HG02938 (cell line): ENCODE measurements at regions not wholly inside any gene's neighbourhood (a gene's known extent, or its start where the extent isn't known, plus 50 kb on each side); places are given as distances from the start of the nearest gene placed in this dataset.

Source experiments
- ATAC-seq: cut with Tn5 transposase; IDR thresholded peaks from one replicate; pipeline ENCODE4 v1.9.1; 2021; ENCODE audit warnings: mild to moderate bottlenecking, moderate library complexity; ENCODE audit not compliant: unreplicated experiment

- ATAC-seq, result no peak
Measured at GRCh38 chr5:175118700-175119309, 325.2 kb downstream of the DRD1 start.

DNA sequence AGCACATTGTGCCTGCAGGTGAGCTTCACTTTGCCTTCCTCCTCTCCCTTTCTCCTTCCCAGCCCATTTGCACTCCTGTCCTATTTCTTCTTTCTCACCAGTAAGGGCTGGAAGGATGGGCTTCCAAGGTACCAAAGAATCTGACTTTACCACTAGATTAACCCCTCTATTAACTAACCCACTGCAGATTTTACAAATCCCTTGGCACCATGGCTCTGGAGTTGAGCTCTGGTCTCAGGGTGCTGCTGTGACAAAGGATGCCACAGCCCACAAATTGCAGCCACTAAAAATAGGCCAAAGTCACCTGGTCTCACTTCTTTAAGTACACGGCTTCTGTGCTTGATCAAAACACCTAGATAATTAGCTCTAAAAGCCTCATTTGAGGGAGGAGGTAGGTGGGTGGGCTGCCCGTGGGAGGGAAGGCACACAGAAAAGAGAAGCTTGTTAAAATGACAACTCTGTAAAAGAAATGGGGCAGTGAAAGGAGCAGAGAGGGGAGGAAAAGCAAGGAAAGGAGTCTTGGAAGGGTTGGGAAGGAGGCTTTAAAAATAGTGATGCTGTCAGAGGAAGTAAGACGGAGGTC, 327.4 kb downstream of the DRD1 start:
- ATAC-seq, result no peak

DNA sequence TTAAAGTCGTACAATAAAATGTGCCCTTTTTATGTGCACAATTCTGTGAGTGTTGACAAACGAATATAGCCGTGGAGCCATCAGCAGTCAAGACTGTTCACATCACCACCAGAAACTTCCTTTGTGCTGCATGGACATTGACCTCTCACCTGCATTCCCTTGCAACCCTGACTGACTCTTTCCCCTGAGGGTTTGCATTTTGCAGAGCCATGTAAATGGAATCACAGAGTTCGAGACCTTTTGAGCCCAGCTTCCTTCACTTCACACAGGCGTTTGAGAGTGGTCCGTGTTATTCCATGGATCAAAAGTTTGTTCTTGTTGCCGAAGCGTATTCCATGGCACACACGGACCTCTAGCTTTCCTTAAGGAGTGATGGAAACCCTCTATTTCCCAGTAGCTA, 328.2 kb downstream of the DRD1 start:
- no peak for ATAC-seq

- no peak for ATAC-seq
Measured at GRCh38 chr5:175113947-175114346, 330.0 kb downstream of the DRD1 start.

DNA sequence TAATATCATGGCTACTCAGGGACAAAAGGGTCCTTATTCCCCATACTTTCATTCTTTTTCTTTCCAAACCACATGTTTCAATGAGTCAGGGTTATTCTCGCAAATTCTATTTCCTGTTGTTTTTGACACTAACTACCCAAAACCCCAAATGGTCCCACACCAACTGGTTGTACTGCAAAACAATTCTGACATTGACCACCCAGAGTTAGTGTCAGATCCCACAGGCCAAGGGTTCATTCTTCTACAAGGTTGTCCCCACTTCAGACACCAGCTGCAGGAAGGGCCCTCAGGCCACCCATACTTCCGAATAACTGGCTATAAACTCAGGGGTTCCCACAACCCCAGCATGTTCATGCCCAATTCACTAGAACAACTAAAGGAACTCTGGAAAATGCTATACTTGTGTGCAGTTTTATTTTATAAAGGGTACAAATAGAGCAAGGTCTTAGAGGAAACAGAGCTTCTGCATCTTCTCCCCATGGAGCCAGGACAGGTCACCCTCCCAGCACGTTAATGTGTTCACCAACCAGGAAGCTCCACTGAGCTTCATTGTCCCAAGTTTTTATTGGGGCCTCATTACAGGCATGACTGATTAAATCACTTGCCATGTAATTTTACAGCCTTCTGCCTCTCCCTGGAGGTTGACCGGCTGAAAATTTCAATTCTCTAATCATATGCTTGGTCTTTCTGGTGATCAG, 334.8 kb downstream of the DRD1 start:
- ATAC-seq, result no peak

DNA sequence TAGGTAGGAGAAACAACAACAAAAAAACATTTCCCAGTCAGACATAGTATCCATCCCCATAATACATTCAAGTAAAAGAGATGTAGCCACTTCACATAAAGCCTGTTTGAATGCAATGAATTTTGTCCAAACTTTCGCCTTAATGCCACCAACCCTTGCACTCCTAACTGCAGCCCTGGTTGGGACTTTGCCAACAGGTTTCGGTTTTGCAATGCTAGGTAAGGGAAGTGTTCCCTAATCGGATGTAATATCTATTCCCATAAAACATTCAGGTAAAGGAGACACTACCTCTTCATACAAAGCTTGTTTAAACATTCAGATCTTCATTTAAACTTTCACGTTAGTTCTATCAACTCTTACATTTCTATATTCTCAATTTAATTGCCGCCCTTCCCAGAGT, 336.1 kb downstream of the DRD1 start:
- ATAC-seq, result no peak

DNA sequence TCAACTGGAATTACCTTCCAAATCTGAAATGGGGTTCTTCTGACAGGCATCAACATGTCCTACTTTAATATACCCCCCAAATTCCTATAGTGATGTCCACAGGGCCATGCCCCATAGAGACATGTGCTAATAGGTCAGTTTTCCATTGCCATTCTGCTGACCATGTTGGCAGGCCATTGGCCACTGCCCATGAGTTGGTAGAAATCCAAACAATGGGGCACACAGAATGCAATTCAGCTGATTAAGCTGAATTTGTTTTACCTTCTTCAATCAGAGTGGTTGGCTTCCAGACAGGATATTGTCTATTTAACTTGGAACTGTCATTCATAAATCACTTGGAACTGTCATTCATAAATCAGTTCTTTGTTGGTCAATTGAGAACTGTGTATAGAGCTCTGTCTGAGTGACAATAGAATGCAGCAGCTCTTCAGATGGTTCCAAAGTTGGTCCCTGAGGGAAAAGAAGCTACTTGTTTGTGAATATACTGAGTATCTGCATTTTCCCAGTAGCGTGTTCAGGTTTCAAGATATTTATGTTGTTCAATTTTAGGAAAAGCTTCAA, 336.9 kb downstream of the DRD1 start:
- ATAC-seq, result no peak

GRCh38 chr5:175104677-175105076, 339.3 kb downstream of the DRD1 start:
- no peak for ATAC-seq

GRCh38 chr5:175103746-175104145, 340.2 kb downstream of the DRD1 start:
- ATAC-seq, result no peak

GRCh38 chr5:175102717-175103116, 341.3 kb downstream of the DRD1 start:
- no peak for ATAC-seq

- ATAC-seq, result no peak
Measured at GRCh38 chr5:175098301-175098700, 345.7 kb downstream of the DRD1 start.

DNA sequence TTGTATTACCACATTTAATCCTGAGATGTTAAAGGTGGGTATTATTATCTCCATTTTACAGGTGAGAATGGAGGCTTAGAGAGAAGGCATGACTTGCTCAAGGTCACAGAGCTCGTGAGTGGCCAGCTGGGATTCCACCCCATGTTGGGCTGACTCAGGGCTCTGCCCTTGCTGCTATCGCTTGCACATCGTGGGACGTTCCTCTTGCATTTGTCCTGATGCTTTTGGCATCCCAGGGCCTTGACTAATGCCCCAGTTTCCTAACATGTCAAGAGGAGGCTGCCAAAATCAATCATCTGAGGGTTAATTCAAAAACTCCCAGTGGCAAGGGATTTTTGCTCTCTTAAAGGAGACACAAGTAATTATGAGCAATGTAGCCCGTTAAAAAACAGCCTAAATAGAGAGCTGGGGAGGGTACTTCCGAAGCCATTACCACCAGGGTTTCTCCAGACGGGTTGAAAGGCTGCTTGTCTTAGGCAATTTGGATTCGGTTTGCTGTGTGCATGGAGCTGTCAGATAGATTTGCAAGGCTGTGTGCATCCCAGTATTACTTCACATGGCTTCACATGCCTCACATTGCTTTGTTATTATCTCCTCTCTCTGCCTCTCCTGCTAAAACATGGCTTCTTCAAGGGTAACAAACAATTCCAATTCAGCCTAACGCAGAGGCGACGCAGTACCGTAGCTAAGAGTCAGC, 347.4 kb downstream of the DRD1 start:
- ATAC-seq, result no peak

DNA sequence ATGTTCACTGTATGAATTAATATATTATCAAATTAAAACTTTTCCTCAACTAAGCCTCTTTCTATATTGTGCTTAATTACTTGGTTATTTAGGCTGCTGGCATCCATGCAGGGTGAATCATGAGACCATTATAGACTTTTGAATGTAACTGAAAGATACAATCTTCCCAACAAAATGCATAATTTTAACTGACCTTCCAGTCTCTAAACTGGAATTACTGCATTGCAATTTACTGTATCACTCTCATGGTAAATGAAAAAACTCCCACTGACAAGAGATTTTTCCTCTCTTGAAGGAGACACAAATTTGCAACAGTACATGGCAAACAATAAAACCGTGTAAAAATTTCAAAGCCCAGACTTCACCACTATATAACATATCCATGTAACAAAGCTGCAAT, 349.5 kb downstream of the DRD1 start:
- no peak for ATAC-seq

DNA sequence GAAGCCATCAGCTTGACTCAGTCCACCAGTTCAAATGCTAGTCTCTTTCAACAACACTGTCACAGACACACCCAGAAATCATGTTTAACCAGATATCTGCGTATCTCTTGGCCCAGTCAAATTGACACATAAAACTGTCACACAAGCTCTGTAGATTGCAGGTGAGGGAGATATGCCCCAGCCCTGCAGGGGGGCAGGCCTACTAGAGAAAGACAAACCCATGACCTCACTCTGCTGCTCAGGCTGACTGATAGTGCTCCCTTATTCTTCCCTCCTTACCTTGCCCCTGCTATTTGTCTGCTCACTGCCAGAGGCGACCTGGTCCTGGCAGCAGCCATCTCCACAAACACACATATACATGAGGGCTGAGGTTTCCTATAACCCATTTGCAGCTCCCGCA, 351.3 kb downstream of the DRD1 start:
- ATAC-seq, result no peak

DNA sequence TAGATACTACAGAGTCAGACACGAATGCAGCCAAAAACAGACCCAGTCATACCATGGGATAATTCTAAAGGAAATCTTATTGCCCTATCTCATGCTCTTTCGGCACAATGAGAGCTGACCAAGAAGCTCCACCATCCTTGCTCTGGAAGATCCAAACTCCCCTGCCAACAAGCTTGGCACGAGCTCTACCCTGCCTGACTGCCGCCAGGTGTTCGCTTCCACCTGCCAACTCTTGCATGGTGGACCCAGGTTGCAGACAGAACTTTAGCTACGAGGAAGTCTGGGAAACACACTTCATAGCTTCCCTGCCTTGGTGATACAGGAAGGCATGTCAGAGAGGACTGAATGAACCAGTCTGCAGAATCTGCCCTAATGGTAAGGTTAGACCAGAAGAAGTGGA, 355.0 kb downstream of the DRD1 start:
- ATAC-seq, result no peak

DNA sequence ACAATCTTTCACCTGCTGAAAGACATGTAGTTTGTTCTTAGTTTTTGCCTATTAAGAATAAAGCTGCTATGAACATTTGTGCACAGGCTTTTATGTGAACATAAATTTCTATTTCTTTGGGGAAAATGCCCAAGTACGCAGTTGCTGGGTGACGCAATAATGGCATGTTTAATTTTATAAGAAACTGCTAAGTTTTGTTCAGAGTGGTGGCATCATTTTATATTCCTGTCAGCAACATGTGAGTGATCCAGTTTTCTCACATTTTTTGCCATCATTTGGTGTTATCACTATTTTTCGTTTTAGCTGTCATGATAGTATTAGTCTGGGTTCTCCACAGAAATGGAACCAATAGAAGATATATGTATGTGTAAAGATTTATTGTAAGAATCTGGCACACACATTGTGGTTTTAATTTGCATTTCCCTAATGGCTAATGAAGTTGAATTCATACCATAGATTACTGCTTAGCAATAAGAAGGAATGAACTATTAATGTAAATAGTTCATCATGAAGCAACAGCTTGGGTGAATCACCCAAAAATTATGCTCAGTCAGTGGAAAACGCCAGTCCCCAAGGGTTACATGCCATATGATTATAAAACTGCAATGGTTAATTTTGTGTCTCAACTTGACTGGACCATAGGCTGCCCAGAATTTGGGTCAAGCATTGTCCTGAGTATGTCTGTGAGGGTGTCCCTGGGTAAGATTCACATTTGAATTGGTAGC, 358.6 kb downstream of the MSX2 start:
- no peak for ATAC-seq

- ATAC-seq, result no peak
Measured at GRCh38 chr5:175082346-175082745, 358.0 kb downstream of the MSX2 start.

- ATAC-seq, result no peak
Measured at GRCh38 chr5:175079707-175080106, 355.3 kb downstream of the MSX2 start.

- ATAC-seq, result no peak
Measured at GRCh38 chr5:175070283-175070682, 345.9 kb downstream of the MSX2 start.

GRCh38 chr5:175060257-175060656, 335.9 kb downstream of the MSX2 start:
- ATAC-seq, result no peak

GRCh38 chr5:175059687-175060211, 335.4 kb downstream of the MSX2 start:
- ATAC-seq, result no peak
